RPMI8226 (cell line): ENCODE measurements at regions not wholly inside any gene's neighbourhood (a gene's known extent, or its start where the extent isn't known, plus 50 kb on each side); places are given as distances from the start of the nearest gene placed in this dataset.

Experiments used
- DNase-seq: peaks from one replicate; pipeline ENCODE4 v3.0.0-alpha.2; 2015

DNA sequence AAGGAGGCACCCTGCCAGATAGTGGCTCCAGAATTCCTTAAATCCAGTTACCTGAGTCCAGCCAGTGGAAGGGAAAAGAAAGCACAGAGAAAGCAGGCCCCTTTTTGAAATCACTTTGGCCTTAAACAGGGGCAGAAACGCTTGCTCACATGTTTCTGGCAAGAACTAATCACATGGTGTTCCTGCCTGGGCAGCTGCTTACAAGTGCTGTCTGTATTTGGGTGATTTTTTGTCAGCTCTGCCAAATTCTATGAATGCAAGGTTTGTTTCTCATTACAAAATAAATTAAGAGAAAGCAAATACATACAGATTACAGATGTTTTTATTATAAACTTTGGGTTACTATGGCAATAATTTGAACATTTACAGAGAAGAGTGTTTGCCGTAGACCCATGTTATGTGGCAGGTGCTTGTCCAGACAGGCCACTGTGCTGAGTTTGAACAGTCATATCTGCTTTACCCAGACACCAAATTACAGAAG is 1237.8 kb downstream of the SLITRK5 start:
- DNase-seq, result no peak

DNA sequence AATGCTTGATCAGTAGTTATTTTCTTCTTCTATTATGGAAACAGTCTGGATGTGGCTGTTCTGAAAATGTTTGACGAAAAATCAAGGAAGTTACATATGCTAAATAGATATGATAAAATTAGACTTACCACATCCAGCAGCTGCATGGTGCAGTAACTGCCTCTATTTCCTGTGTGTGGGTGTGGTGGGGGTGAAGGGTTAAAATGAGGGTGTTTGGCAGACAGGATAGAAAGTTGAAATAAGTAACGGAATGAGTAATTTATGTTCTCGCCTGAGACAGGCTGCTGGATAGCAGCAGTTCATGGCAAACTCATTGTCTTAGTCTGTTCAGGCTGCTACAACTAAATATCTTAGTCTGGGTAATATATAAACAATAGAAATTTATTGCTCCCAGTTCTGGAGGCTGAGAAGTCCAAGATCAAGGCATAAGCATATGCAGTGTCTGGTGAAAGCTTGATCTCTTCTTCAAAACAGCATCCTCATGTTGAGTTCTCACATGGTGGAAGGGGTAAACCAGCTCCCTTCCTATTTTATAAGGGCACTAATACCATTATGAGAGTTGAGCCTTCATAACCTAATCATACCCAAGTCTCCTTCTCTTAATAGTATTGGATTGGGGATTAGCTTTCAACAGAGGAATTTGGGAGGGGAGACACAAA is 1248.9 kb downstream of the SLITRK5 start:
- no peak for DNase-seq

DNA sequence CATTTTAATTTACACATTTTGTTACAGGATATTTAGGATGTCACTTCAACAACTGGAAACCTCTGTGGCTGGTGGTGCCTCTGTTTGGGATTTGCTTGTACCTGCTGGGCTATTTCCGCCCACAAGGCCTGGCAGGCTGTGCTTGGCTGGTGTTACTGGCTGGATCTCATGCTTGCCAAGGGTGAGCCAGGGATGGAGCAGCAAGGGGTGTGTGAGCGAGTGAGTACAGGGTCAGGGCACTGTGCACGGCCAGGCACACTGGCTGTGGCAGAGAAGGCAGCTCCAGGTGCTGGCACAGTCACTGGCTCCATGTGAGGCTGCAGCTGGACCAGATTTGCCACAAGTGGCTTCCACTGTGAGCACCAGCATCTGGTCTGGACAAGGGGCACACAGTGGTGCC is 1254.8 kb downstream of the SLITRK5 start:
- DNase-seq, result no peak

DNA sequence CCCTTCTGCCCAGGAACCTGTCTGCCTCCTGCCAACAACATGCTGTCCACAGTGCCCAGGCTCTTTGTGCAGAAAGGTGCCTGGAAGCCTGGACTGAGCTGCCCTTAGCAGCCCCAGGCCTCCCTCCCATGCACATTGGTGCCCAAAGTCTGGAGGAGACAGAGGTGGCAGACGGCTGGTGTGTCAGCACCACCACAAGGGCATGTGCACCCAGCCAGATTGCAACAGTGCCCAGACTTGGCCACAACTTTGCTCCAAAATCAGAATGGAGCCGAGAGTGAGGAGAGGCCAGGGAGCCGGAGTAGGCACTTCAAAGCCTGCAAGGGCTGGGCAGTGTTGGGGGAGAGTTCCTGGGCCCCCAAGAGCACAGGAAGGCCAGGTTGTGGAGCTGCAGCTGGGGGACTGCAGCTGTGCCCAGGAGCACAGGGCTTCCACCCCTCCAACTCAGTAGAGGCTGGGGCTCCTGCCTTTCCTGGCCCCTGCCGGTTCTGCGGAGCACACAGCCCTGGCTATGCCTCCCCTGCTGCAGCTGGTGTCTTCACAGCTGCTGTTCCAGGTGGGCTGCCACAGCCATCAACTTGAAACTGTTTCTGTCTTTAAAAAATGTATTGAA is 1255.8 kb downstream of the SLITRK5 start:
- DNase-seq, result no peak

DNA sequence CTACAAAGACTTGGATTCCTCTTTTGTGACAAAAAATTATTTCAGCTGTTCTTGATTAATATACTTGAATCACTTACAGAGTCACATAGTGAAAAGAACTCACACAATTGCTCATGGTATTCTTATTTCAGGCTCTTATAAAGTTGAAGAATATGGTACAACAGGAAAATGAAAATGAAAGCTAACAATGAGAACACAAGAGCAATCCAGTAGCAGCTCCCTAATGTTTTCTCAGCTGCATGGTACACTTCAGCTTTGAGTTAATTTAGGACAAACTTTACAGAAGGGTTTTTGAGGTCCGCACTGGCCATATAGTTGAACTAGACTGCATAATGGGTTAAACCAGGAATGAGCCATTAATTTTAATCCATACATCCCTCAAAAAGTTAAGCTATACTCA is 1261.8 kb downstream of the SLITRK5 start:
- no peak for DNase-seq

DNA sequence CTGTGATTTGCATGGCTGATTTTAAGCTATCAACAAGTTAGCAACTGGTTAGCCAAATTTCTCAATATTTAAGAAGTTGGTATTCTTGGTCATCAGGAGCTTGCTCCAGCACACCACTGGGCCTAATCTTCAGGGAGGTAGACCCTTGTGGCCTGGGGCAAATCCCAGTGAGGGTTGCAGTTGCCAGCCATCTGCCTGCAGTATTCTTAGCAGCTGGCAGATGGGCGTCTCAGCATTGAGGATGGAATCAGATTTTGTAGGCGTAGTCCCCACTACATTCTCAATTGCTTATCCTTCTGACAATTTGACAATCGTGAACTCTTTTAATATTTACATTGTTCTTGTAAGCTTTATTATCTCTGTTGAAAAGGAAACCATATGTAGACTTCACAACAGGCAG is 1266.2 kb downstream of the SLITRK5 start:
- no peak for DNase-seq

DNA sequence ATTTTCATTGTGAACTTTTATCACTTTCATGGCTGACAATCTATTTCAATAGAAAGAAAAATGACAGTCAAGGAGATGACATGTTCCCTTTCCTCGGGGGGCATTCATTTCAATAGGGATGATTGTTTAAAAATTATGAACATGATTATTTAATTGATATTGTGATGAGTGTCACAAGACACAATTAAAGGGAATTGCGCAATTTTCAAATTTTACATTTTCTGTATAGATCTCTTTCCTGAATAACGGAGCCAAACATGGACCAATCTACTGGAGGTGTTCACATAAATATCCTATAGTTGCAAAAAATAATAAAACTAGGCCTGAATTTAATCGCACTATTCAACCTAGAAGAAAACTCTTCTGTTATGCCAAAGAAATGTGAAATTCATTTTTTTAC is 1274.6 kb downstream of the SLITRK5 start:
- DNase-seq, result no peak

DNA sequence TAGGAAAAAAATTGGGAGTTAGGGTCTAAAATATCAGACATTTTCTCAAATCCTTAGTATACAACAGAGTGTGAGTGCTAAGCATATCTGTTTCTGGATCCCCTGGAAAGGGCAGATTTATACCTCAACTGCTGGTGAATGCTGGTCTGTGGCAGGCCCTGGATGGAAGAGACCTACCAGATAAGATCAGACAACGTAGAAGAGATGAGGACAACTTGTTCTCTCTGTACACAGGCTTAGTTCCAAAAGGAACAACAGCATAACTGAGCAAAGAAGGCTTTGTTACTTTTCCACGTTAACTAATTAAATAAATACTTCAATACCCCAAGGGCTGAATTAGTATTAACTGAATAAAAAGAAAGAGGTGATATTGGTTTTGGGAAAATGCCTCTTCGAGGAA is 1277.3 kb downstream of the SLITRK5 start:
- DNase-seq, result no peak

DNA sequence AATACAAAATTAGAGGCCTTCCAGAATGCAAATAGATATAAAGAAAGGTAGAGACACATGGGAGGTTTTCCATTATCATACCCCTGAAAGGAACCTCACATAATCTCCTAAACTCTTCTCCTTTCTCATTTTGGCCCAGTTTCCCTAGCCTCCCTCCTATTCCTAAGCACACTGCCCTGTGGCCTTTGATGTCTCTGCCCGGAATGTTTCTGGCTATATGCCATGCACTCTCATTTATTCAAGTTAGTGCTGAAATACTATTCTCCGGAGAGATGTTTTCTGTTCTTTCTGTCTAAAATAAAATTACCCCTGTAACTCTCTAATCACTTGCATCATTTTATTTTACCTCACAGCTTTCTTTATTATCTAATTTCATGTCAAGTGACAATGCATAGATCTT is 1287.7 kb downstream of the SLITRK5 start:
- no peak for DNase-seq

DNA sequence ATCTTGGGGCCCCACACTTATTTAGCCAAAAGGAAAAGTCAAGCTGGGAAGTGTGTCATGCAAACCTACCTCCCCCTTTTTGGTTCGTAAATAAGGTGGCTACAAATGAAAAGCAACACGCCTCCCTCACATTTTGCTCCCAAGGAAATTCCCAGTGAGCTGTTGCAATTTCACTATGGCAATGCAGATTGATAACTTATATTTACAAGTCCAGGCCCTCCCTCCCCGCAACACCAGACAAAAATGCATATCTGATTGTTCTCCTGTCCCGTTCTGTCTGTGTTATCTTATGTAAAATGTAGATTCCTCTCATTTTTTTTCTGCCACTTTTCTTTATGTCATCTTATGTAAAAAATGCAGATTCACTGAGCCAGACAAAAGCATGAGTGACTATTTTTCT is 1305.3 kb downstream of the SLITRK5 start:
- no peak for DNase-seq

DNA sequence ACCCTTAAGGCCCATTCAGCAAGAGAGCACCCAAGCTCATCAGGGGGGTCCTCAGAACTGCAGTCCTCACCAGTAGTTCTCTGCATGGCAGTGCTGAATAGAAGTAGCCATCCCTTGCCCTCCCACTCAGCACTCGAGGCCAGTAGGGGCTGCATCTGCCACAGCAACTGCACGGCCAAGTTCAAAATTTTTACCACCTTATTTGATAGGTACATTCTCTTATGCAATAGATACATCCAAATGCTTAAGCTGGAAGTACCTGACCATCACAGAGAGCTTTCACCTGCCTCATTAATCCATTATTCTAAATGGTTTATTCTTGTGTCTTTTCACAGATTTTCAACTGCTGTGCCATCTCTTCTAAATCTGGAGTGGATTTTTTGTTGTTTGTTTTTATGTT is 1307.4 kb downstream of the SLITRK5 start:
- no peak for DNase-seq

DNA sequence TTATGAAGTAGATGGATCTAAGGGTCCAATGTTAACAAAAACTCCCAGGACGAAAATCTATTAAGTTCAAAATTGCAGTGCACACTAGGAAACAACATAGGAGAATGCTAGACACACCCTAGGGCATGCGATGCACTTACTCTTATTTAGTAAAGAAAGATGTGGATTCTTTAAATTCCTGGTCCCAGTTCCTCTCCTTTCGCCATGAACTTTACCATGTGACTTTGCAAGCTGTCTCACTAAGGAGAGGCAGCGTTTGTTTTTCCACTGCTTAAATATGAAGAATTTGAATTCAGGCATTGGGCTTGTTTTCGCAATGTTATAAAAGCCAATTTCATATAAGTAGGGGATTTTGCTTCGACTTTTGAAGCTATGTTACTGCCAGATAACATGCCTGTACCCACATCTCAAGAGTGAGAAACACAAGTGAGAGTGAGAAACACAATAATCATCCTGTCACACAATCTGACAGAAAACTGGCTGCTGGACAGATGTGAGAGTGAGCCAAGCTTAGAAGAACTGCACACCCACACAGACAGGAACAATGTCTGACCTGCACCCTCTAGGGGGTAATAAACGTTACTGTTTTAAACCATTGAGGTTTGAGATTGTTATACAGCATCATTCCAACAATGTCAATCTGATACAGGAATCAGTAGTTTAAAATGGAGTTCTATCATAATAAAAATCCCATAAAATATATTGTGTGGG is 1308.4 kb downstream of the SLITRK5 start:
- DNase-seq, result no peak

DNA sequence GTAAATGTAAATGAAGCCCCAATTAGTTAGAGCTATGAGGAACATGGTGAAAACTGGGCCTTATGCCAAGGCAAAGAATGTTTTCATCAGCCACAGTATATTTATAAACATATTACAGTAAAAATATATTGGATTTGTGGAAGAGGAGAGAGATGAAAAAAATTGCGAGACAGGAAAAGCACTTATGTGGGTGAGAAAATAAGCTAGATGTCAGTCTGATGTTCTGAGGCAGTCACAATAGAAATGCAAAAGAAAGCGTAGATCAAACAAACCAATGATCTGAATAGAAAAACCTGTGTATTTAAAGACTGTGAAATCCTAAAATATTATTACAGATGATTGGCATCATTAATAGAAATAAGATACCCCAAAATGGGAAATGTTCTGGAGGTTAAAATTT is 1332.5 kb downstream of the SLITRK5 start:
- no peak for DNase-seq

DNA sequence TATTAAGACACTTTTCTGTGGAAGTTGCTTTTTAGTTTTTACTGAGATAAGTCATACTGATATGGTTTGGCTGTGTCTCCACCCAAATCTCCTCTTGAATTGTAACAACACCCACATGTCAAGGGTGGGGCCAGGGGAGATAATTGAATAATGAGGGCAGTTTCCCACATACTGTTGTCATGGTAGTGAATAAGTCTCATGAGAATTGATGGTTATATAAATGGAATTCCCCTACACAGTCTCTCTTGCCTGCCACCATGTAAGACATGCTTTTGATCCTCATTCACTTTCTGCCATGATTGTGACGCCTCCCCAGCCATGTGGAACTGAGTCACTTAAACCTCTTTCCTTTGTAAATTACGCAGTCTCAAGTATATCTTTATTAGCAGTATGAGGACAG is 1340.4 kb downstream of the SLITRK5 start:
- no peak for DNase-seq

DNA sequence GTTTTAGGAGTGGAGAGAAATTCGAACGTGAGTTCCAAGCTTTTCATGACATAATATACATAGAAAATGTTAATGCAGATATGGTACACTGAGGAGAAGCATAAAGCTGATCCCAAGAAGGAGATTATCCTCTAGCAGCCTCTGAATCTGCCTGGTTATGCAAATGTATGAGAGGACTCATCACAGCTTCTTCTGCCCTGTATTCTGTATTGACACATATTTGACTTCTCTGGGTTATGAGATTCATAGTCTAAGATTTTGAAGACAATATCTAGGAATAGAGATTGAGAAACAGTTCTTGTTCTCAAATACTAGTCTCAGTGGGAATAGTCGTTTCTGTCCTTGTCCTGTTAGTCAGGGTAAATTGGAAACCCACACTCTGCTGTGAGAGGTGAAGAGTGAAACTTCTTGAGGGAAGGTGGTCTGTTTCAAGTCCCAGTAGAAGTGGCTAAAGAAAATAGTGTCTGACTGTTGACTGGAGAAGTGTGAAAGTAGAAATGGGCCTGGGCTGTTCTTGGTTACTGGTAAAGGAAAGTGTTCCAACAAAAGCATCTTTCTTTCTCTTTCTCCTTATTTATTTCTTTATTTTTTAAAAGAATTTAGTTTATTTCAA is 1356.6 kb downstream of the SLITRK5 start:
- DNase-seq, result no peak

DNA sequence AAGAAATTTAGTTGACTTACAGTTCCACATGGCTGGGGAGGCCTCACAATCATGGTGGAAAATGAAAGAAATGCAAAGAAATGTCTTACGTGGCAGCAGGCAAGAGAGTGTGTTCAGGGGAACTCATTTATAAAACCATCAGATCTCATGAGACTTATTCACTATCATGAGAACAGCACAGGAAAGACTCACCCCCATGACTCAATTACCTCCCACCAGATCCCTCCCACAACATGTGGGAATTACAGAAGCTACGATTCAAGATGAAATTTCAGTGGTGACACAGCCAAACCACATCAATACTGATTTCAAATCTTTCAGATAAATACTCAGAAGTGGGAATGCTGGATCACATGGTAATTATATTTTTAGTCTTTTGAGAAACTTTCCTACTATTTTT is 1357.9 kb downstream of the SLITRK5 start:
- DNase-seq, result no peak

DNA sequence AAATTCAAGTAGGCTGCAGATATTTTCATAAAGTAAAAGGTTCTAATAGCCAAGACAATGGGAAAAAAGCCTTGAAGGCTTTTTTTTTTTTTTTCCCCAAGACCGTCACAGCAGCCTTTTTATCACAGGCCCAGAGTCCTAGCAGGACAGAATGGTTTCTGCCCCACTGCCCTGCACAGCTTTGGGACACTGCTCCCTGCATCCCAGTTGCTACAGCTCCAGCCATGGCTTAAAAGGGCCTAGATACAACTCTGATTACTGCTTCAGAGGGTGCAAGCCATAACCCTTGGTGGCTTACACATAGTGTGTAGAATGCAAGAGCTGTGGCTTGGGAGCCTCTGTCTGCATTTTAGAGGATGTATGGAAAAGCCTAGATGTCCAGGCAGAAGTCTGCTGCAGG is 1362.8 kb downstream of the SLITRK5 start:
- no peak for DNase-seq

DNA sequence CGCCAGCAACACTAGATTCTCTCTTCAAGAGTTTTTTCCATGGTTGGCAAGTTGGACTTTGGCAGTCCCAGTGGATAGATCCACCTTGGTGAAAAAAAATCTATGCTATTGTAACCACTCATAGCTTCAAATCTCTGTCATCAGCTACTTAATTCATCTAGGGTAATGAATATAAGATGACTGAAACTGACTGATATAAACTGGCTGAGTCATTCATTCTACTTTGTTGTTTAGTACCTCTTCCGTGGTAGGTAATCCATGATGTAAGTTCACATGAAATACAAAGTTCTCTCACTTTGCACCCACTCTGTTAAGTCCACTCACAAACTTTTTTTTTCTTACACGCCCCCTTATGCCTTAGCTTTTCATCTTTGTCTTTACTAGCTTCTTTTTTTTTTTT is 1381.5 kb downstream of the SLITRK5 start:
- DNase-seq, result no peak

DNA sequence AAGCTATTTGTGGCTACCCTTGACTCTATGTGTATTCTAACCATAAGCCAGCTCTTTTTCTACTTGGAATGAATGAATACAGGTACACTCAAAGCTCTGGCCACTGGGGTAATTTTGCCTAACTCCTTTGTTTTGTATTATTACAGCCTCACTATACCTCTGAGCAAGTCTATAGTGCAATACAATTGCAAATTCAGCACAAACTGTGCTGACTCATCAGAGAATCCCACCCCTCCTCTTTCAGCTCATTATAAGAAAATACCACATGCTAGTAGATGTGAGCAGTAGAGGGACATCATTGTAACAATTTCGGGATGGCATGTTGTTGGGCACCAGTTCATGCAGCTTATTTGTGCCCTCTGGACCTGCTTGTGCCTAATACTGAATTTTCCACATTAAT is 1382.2 kb downstream of the SLITRK5 start:
- no peak for DNase-seq

DNA sequence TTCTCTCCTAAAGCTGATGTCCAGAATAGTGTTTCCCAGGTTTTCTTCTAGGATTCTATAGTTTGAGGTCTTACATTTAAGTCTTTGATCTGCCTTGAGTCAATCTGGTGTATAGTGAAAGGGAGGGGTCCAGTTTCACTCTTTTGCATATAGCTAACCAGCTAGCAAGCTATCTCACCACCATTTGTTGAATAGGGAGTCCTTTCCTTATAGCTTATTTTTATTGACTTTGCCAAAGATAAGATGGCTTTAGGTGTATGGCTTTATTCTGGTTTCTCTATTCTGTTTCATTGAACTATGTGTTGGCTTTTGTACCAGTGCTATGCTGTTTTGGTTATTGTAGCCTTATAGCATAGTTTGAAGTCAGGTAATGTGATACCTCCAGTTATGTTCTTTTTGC is 1386.1 kb downstream of the SLITRK5 start:
- DNase-seq, result no peak

DNA sequence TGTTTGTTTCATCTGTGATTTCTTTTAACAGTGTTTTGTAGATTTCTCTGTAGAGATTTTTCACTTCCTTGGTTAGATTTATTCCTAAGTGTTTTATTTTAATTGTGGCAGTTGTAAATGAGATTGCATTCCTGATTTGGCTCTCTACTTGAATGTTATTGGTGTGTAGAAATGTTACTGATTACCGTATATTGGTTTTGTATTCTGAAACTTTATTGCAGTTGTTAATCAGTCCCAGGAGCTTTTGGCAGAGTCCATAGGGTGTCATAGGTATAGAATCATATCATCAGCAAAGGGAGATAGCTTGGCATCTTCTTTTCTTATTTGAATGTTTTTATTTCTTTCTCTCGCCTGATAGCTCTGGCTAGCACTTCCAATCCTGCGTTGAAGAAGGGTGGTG is 1386.7 kb downstream of the SLITRK5 start:
- no peak for DNase-seq

DNA sequence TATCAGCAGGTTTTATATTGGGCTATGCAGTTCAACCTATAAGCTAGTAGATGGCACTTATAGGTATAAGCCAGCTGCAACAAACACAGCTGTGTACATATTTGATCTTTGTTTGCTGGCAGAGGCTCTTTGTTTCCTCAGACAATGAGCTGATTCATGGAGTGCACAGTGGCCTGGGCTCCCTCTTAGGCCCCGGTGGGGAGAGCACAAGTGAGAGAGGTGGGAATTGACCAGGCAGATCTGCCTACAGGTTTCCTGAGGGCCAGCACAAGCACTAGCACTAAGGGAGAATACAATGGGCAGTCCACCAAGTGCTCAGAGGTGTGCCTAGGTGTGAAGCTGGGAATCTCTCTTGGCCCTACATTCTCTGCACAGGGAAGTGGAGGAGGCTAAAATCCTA is 1390.7 kb downstream of the SLITRK5 start:
- DNase-seq, result no peak

DNA sequence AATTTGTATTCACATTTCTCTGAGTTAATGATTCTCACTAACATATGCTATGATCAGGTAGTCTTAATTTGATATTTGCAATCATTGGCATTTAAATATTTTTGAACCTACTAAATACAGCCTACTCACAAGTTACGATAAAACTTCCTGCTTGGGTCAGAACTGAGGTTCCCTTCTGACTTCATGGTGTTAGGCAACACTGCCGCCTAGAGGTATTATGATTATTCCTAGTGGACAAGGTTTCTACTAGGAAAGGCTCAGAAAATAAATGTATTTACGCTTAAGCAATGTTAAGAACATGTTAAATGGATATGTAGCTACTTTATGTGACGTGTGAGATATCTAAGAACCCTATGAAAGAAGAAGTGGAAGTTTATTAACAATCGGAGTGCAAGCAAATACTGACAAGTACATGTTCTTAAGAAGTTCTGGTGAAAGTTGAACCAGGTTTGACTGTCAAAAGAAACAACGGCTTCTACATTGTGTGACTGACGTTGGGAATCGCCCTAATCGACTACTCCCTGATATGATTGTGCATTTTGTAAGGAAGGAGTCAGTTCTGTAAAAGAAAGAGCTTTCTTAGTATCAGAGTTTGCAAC is 1395.8 kb downstream of the SLITRK5 start:
- peak; percentile 32 for DNase-seq

DNA sequence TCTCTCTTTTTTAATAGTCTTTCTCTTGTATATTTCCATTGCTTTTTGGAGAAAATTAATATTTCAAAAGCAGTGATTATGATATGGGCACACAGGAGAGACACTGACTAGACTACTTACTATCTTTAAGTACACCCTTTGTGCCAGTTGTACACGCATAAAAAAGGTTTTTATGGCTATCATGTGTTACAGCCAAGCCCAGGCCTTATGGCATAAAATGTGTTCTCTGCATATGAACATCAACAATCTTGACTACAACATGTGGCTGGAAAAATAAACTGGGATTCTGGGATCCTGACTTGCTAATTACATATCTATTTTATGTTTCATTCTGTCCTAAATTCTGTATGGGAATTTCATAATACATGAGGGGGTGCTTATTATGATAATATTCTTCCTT is 1401.8 kb downstream of the SLITRK5 start:
- DNase-seq, result no peak
